Stomach (tissue), 4 donors: ENCODE measurements at regions not wholly inside any gene's neighbourhood (a gene's known extent, or its start where the extent isn't known, plus 50 kb on each side); places are given as distances from the start of the nearest gene placed in this dataset.

Experiments used
- CTCF ChIP-seq, 7 experiments: fragments of 450-650 bp in 4 of 7; fragments of 200-600 bp in 3 of 7; sonication (generic) in 3 of 7; IDR thresholded peaks; one replicate each; pipeline ENCODE4 v1.5.1; 2016 to 2019; ENCODE audit warnings: antibody characterized with exemption in 7 of 7, control low read depth in 2 of 7, mild to moderate bottlenecking in 1 of 7
- EP300 ChIP-seq: sonication (generic); formaldehyde crosslinking; IDR thresholded peaks from one replicate; pipeline ENCODE4 v1.6.1; 2017; ENCODE audit warnings: antibody characterized with exemption
- POLR2A ChIP-seq, 4 donors: fragments of 450-650 bp; IDR thresholded peaks; one replicate each; pipeline ENCODE4 v1.6.1; 2016; ENCODE audit warnings: antibody characterized with exemption in 4 of 4, control low read depth in 2 of 4, mild to moderate bottlenecking in 1 of 4, moderate library complexity in 1 of 4
- POLR2AphosphoS5 ChIP-seq, 3 donors: sonication (generic); formaldehyde crosslinking; IDR thresholded peaks; one replicate each; pipeline ENCODE4 v1.6.1; 2016; ENCODE audit warnings: antibody characterized with exemption in 3 of 3

GRCh38 chr20:63072231-63072791 is 65.5 kb upstream of the BHLHE23 start:
- TF ChIP-seq POLR2A (IDR thresholded peaks at IDR 0.05) (no peak), CTCF (IDR thresholded peaks at IDR 0.05) (no peak), POLR2AphosphoS5 (IDR thresholded peaks at IDR 0.05) (no peak), EP300 (no peak)
